GM12873 (cell line): ENCODE measurements at regions not wholly inside any gene's neighbourhood (a gene's known extent, or its start where the extent isn't known, plus 50 kb on each side); places are given as distances from the start of the nearest gene placed in this dataset.

Experiments used
- CTCF ChIP-seq: IDR thresholded peaks from 2 replicates; pipeline ENCODE4 v1.5.1; 2012; ENCODE audit warnings: low read depth, mild to moderate bottlenecking, moderate library complexity, low read length, control low read depth; ENCODE audit not compliant: insufficient read depth; ENCODE audit errors: missing control alignments

GRCh38 chr10:113427236-113427735 lies 125.6 kb upstream of the HABP2 start:
- TF ChIP-seq CTCF: no peak

GRCh38 chr10:113427811-113428558 lies 124.9 kb upstream of the HABP2 start:
- TF ChIP-seq CTCF: no peak

GRCh38 chr10:113430634-113431397 lies 122.0 kb upstream of the HABP2 start:
- no peak for TF ChIP-seq CTCF

GRCh38 chr10:113431398-113432160 lies 121.3 kb upstream of the HABP2 start:
- TF ChIP-seq CTCF: no peak

- TF ChIP-seq CTCF: no peak
Measured at GRCh38 chr10:113433711-113434110, 119.1 kb upstream of the HABP2 start.

GRCh38 chr10:113434315-113434714 lies 118.5 kb upstream of the HABP2 start:
- TF ChIP-seq CTCF: no peak

- no peak for TF ChIP-seq CTCF
Measured at GRCh38 chr10:113434950-113435349, 117.9 kb upstream of the HABP2 start.
